ENCODE measurements at regions not wholly inside any gene's neighbourhood (a gene's known extent, or its start where the extent isn't known, plus 50 kb on each side); places are given as distances from the start of the nearest gene placed in this dataset.
A peak's percentile ranks its signal among the peaks of the same experiment; 100 is the strongest.
"Not testable (repeated sequence)": the region's sequence is repeated elsewhere in the genome, so short reads cannot be mapped to it uniquely, and the experiment has no call there.

DNA sequence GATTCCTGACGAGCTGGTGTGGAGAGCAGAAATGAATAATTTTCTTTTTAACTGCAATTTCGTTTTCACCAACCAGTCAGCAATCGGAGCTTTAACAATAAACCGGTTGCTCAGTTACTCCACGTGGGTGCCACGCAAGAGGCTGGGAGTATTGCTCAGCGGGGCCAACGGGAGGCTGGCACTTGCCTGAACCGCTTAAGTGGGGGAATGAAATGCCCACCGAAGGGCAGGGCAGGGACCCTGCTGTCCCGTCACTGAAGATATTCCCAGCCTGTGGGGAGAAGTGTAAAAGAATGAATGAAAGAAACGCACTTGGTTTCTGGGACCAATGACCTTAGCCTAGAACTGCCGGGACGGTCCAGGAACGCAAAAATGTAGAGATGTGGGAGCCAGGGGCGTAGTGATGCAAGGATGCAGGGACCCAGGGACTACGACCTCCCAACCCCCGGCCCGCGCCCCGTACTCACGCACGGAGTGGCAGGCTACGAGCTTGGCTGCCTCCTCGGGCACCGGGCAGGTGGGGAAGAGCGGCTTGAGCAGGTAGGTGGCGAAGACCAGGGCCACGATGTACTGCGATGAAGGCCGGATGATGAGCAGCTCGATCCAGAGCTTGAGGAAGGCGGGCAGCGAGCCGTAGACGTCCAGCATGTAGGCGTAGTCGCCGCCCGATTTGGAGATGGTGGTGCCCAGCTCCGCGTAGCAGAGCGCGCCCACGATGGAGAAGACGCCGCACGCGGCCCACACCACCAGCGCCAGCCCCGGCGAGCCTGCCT lies 79.8 kb upstream of the METTL9 start:
- intact Hi-C loops (cut with DNase I); H3K9me3 ChIP-seq (ENCODE audit: control insufficient read depth, low read length); H3K27me3 ChIP-seq (ENCODE audit: control insufficient read depth, insufficient read depth); H3K4me1 ChIP-seq (ENCODE audit: control insufficient read depth, insufficient read depth, low read length): not testable (repeated sequence)
- DNase-seq (peak in 2 of 3 donors; percentile 53 to 80), ATAC-seq (peak in 1 of 2 donors; percentile 8)
- WGBS: under 1% methylated on average over 46 of the region's 52 CpGs
- Histone ChIP-seq H3K4me3 (ENCODE audit: low read length) (peak overlapping the region; percentile 77), H3K27ac (ENCODE audit: low read length) (peak overlapping the region; percentile 91)

- 4% methylated on average over 98 of the region's 101 CpGs for WGBS
- H3K27me3 ChIP-seq (ENCODE audit: control insufficient read depth, insufficient read depth); intact Hi-C loops (cut with DNase I); H3K9me3 ChIP-seq (ENCODE audit: control insufficient read depth, low read length); H3K4me1 ChIP-seq (ENCODE audit: control insufficient read depth, insufficient read depth, low read length): not testable (repeated sequence)
- Histone ChIP-seq H3K27ac (ENCODE audit: low read length) (peak overlapping the region; percentile 91), H3K4me3 (ENCODE audit: low read length) (peak overlapping the region; percentile 77)
- ATAC-seq (peak; percentile 91 to 93), DNase-seq (peak; percentile 99 to 100 (median 100))
Observed at GRCh38 chr16:21520134-21521047, 79.0 kb upstream of the METTL9 start.

DNA sequence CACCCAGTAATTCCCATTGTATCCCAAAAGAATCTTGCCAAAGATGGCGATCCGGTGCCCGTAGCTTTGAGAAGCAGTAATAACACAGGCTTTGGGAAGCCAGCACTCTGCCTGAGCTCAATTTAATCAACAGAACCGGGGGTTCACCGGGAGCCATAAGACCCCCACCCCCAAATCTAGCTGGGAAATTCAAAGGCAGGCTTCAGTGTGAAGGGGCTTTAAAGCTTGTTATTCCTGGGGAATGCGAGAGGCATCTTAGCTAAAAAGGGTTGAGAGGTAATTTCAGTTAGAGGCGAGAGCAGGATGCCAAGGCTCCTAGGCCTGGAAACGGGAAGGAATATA lies 78.4 kb upstream of the METTL9 start:
- H3K4me3 ChIP-seq (ENCODE audit: low read length): not testable (repeated sequence)

DNA sequence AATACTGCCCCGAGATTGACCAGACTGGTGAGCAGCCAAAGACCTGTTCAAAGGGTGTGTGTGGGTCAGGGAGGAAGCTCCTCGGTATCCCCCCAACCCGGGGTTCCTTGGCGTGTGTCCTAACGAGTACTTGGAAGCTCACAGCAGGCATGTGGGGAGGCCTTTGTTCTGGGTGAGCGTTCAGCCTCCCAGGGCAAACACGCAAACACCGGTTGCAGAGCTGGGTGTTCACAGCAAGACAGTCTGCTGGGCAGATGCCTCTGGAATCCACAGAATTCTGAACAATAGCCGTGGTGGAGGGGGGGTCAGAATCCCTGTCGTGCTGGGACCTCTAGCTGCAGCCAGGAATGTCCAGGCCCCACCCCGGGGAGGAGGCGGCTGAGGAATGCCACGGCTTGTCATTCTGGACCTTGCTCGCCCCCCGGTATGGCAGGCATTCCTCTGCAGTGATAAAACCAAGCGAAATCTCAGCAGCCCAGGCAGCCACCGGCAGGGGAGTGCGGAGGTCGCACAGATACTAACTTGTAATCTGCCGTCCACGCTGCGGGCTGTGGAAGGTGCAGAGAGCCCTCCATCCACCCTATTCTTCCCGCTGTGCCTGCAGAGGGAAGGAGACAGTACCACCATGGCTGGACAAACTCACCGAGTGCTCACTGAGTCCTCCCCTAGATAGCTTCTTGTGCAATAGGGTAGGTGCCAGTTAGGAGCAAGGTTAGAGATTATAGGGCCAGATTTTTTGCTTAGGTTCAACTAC lies 77.8 kb upstream of the METTL9 start:
- peak overlapping the region; percentile 69 for H3K27ac ChIP-seq (ENCODE audit: low read length)
- DNase-seq: peak; percentile 35 to 72 (median 66)
- H3K27me3 ChIP-seq (ENCODE audit: control insufficient read depth, insufficient read depth); ATAC-seq; H3K4me3 ChIP-seq (ENCODE audit: low read length); H3K9me3 ChIP-seq (ENCODE audit: control insufficient read depth, low read length); intact Hi-C loops (cut with DNase I); H3K4me1 ChIP-seq (ENCODE audit: control insufficient read depth, insufficient read depth, low read length): not testable (repeated sequence)
- 40% methylated on average over 24 of the region's 24 CpGs for WGBS

More for the DNA sequence above, 78.4 kb upstream of the METTL9 start:
- H3K4me1 ChIP-seq (ENCODE audit: control insufficient read depth, insufficient read depth, low read length); ATAC-seq; H3K9me3 ChIP-seq (ENCODE audit: control insufficient read depth, low read length); DNase-seq; H3K27me3 ChIP-seq (ENCODE audit: control insufficient read depth, insufficient read depth); intact Hi-C loops (cut with DNase I): not testable (repeated sequence)
- peak overlapping the region; percentile 55 for H3K27ac ChIP-seq (ENCODE audit: low read length)
- 51% methylated on average over 7 of the region's 8 CpGs for WGBS

DNA sequence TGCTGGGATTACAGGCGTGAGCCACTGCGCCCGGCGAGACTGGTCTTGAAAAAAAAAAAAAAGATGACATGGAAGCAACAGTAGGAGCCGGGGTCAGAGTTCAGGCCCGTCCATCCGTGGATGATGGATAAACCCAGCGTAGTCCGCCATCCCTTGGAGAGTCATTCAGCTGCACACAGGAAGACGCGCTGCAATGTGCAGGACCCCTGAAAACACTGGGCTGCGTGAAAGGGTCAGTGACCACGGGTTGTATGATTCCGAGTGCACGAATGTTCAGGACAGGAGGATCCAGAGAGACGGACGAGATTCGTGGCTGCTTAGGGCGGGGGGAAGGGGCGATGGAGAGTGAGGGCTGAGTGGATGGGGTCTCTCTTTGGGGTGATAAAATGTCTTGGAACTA lies 76.5 kb upstream of the METTL9 start:
- peak in 1 of 3 donors; percentile 54 for DNase-seq

DNA sequence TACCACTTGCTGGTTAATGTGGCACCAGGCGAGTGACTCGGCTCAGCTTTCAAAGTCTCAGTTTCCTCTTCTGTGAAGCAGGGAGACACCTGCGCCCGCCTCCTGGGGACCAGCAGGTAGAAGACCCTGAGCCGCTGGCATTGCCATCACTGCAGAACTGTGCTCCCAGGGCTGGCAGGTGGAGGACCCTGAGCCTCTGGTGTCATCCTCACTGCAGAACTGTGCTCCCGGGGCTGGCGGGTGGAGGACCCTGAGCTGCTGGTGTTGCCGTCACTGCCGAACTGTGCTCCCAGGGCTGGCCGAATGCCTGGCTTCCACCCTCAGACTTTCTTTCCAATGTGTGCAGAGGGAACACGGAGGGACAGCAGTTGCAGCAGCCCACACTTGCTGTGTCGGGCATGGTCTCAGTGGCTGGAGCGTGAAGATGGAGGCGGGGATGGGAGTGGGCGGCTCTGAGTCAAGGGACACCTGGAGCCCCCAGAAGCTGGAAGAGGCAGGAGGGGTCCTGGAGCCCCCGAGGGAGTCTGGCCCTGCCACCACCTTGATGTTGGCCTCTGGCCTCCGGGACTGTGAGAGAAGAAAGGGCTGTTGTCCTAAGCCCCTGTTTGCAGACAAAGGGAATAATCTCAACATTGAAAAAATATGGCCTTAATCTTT lies 75.8 kb upstream of the METTL9 start:
- H3K4me1 ChIP-seq (ENCODE audit: control insufficient read depth, insufficient read depth, low read length): no peaks in the 10 kb centered on the region
- WGBS: 91% methylated on average over 17 of the region's 17 CpGs
- intact Hi-C loops (cut with DNase I): no loop called here
- H3K9me3 ChIP-seq (ENCODE audit: control insufficient read depth, low read length): no peaks in the 10 kb centered on the region
- no peak for ATAC-seq
- no peaks in the 10 kb centered on the region for H3K27me3 ChIP-seq (ENCODE audit: control insufficient read depth, insufficient read depth)
- no peak overlapping the region for H3K4me3 ChIP-seq (ENCODE audit: low read length)
- H3K27ac ChIP-seq (ENCODE audit: low read length): no peak overlapping the region
- DNase-seq: peak in 2 of 3 donors; percentile 56 to 65

More for the DNA sequence above, 76.5 kb upstream of the METTL9 start:
- H3K27me3 ChIP-seq (ENCODE audit: control insufficient read depth, insufficient read depth); ATAC-seq; intact Hi-C loops (cut with DNase I); H3K27ac ChIP-seq (ENCODE audit: low read length); H3K9me3 ChIP-seq (ENCODE audit: control insufficient read depth, low read length); H3K4me3 ChIP-seq (ENCODE audit: low read length); H3K4me1 ChIP-seq (ENCODE audit: control insufficient read depth, insufficient read depth, low read length): not testable (repeated sequence)
- 92% methylated on average over 20 of the region's 20 CpGs for WGBS

DNA sequence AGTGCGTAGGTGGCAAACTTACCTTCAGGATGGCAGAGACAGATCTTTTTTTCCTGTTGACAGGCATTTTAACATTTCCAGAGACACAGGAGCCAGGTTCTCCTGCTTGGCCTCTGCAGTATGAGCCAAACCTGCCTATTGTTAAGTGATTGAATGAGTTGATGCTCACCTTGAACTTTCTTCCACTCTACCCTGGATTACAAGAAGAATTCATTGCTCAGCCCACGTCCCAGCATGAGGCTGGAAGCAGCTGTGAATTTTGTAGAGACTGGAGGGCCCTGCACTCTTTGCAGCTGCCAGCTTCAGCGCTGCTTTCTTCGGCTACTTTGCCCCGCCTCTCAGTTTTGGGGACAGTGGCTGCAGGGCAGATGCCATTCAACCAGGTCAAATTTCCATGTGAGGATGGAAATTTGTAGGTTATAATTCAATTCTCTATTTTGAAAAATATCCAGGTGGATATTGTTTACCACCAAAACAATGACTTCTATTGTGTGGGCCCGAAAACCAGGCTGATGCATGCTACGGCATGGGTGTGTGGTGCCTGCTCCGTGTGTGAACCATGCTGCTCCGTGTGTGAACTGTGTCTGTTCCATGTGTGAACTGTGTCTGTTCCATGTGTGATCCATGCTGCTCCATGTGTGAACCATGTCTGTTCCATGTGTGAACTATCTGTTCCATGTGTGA lies 75.2 kb upstream of the METTL9 start:
- Histone ChIP-seq H3K9me3 (ENCODE audit: control insufficient read depth, low read length) (no peaks in the 10 kb centered on the region), H3K4me3 (ENCODE audit: low read length) (no peak overlapping the region), H3K4me1 (ENCODE audit: control insufficient read depth, insufficient read depth, low read length) (no peaks in the 10 kb centered on the region), H3K27me3 (ENCODE audit: control insufficient read depth, insufficient read depth) (no peaks in the 10 kb centered on the region), H3K27ac (ENCODE audit: low read length) (no peak overlapping the region)
- DNase-seq: peak in 1 of 3 donors; percentile 39
- no peak for ATAC-seq
- intact Hi-C loops (cut with DNase I): no loop called here
- 94% methylated on average over 9 of the region's 9 CpGs for WGBS

- WGBS: 98% methylated on average over 1 of the region's 1 CpG
- H3K4me1 ChIP-seq (ENCODE audit: control insufficient read depth, insufficient read depth, low read length); H3K9me3 ChIP-seq (ENCODE audit: control insufficient read depth, low read length); H3K4me3 ChIP-seq (ENCODE audit: low read length); H3K27ac ChIP-seq (ENCODE audit: low read length); ATAC-seq; intact Hi-C loops (cut with DNase I); DNase-seq; H3K27me3 ChIP-seq (ENCODE audit: control insufficient read depth, insufficient read depth): not testable (repeated sequence)
Observed at GRCh38 chr16:21524752-21525028, 74.7 kb upstream of the METTL9 start.

DNA sequence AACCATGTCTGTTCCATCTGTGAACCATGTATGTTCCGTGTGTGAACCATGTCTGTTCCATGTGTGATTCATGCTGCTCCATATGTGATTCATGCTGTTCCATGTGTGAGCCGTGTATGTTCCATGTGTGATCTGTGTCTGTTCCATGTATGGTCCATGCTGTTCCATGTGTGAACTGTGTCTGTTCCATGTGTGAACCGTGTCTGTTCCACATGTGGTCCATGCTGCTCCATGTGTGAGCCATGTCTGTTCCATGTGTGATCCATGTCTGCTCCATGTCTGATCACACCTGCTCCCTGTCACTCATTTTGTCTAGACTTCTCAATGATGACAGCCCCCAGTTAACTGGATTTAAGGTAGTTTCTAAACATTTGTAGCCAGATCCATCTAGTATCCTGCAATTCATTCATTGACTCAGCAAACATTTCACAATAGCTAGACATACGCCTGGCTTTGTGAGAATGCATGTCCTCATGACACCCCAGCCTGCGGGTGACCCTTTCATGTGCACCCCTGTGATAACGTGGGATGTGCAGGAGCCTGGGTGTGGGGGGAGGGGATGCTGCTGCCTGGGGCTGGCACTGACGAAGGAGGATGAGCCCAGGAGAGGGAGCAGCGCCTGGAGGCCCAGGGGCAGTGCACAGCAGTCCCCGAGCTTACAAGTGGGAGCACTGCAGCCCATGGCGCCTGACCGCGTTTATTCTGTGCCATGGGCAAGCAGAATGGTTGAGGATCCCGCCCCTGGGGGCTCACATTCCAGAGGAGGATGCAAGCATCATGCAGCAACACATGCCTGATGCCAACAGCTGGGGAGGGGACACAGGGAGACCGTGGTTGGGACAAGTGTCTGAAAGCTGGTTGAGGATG lies 74.1 kb upstream of the METTL9 start:
- H3K27me3 ChIP-seq (ENCODE audit: control insufficient read depth, insufficient read depth); H3K27ac ChIP-seq (ENCODE audit: low read length); H3K4me3 ChIP-seq (ENCODE audit: low read length); ATAC-seq; H3K9me3 ChIP-seq (ENCODE audit: control insufficient read depth, low read length); intact Hi-C loops (cut with DNase I); H3K4me1 ChIP-seq (ENCODE audit: control insufficient read depth, insufficient read depth, low read length): not testable (repeated sequence)
- peak in 2 of 3 donors; percentile 55 to 70 for DNase-seq
- 57% methylated on average over 14 of the region's 14 CpGs for WGBS
